ENCODE measurements at regions not wholly inside any gene's neighbourhood (a gene's known extent, or its start where the extent isn't known, plus 50 kb on each side); places are given as distances from the start of the nearest gene placed in this dataset.

DNA sequence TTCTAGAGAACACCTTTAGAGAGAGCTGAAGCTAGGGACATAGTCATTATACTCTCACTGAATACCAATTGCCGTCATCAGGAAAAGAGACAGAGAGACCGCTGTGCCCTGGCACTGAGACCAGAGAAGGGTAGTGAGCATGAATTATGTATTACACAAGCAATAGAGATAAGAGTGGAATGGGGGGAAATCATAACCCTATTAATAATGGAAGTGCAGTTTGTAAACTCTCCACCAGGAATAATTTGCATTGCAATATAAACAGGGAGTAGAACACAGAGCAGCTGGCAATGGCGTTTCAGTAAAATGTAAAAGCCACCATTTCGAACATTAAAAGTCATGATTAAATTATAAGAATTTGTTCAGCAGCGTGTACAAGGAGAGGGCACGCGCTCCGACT lies 244.5 kb downstream of the MAFB start:
- H3K27ac ChIP-seq = no peak overlapping the region
- H3K9me3 ChIP-seq (ENCODE audit: low read depth) = no peaks in the 10 kb centered on the region
- no peaks in the 10 kb centered on the region for H3K36me3 ChIP-seq (replicated peaks; ENCODE audit: insufficient read depth, low read depth)
- no peaks in the 10 kb centered on the region for H4K20me1 ChIP-seq (ENCODE audit: insufficient read depth, poor library complexity, severe bottlenecking)
- H3K9me2 ChIP-seq (replicated peaks; ENCODE audit: insufficient read depth) = no peaks in the 10 kb centered on the region
- H3K4me1 ChIP-seq (ENCODE audit: insufficient read depth) = no peaks in the 10 kb centered on the region
- H2AFZ ChIP-seq = no peak overlapping the region
- 94% methylated on average over 8 of the region's 8 CpGs for WGBS (ENCODE audit: low lambda C conversion rate, missing lambda C conversion rate)
- H3K4me3 ChIP-seq = no peak overlapping the region
- H3K4me2 ChIP-seq = no peak overlapping the region
- H3K79me2 ChIP-seq = no peaks in the 10 kb centered on the region
- TF ChIP-seq EZH2phosphoT487 (IDR thresholded peaks at IDR 0.05; ENCODE audit: low read depth, severe bottlenecking, unreplicated experiment) = no peak
- TF ChIP-seq, protein P1, sequence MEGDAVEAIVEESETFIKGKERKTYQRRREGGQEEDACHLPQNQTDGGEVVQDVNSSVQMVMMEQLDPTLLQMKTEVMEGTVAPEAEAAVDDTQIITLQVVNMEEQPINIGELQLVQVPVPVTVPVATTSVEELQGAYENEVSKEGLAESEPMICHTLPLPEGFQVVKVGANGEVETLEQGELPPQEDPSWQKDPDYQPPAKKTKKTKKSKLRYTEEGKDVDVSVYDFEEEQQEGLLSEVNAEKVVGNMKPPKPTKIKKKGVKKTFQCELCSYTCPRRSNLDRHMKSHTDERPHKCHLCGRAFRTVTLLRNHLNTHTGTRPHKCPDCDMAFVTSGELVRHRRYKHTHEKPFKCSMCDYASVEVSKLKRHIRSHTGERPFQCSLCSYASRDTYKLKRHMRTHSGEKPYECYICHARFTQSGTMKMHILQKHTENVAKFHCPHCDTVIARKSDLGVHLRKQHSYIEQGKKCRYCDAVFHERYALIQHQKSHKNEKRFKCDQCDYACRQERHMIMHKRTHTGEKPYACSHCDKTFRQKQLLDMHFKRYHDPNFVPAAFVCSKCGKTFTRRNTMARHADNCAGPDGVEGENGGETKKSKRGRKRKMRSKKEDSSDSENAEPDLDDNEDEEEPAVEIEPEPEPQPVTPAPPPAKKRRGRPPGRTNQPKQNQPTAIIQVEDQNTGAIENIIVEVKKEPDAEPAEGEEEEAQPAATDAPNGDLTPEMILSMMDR (IDR thresholded peaks at IDR 0.05; ENCODE audit: poor library complexity) = no peak
- TF ChIP-seq EZH2 (IDR thresholded peaks at IDR 0.05; ENCODE audit: borderline replicate concordance) = no peak
- no peaks in the 10 kb centered on the region for H3K27me3 ChIP-seq
- no peak for DNase-seq (ENCODE audit: low spot score)

DNA sequence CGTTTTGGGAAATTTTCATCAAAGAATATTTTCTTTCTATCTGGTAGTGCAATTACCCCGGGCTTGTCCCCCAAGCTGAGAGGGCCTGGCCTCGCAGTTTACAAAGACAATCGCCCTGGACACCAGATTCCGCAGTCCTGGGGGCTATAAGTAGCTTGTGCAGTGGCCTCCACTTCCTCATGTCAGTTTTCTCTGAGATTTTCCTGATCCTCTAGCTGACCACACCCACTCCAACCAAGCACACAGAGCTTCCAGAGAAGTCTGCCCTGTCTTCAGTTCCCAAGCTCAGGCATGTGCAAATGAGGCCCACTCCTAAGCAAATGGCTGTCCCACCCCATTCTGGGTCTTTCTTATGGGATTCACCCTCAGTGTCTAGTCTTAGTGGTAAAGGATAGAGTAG lies 245.3 kb downstream of the MAFB start:
- no peak for DNase-seq (ENCODE audit: low spot score)
- Histone ChIP-seq H4K20me1 (ENCODE audit: insufficient read depth, poor library complexity, severe bottlenecking) (no peaks in the 10 kb centered on the region), H2AFZ (no peak overlapping the region), H3K36me3 (replicated peaks; ENCODE audit: insufficient read depth, low read depth) (no peaks in the 10 kb centered on the region), H3K27ac (no peak overlapping the region), H3K4me2 (no peak overlapping the region), H3K9me3 (ENCODE audit: low read depth) (no peaks in the 10 kb centered on the region), H3K9me2 (replicated peaks; ENCODE audit: insufficient read depth) (no peaks in the 10 kb centered on the region), H3K79me2 (no peaks in the 10 kb centered on the region), H3K4me3 (no peak overlapping the region), H3K27me3 (no peaks in the 10 kb centered on the region), H3K4me1 (ENCODE audit: insufficient read depth) (no peaks in the 10 kb centered on the region)
- TF ChIP-seq EZH2 (IDR thresholded peaks at IDR 0.05; ENCODE audit: borderline replicate concordance) (no peak), EZH2phosphoT487 (IDR thresholded peaks at IDR 0.05; ENCODE audit: low read depth, severe bottlenecking, unreplicated experiment) (no peak)
- TF ChIP-seq, protein P1 (IDR thresholded peaks at IDR 0.05; ENCODE audit: poor library complexity) = no peak
- WGBS (ENCODE audit: low lambda C conversion rate, missing lambda C conversion rate) = 57% methylated on average over 5 of the region's 5 CpGs

DNA sequence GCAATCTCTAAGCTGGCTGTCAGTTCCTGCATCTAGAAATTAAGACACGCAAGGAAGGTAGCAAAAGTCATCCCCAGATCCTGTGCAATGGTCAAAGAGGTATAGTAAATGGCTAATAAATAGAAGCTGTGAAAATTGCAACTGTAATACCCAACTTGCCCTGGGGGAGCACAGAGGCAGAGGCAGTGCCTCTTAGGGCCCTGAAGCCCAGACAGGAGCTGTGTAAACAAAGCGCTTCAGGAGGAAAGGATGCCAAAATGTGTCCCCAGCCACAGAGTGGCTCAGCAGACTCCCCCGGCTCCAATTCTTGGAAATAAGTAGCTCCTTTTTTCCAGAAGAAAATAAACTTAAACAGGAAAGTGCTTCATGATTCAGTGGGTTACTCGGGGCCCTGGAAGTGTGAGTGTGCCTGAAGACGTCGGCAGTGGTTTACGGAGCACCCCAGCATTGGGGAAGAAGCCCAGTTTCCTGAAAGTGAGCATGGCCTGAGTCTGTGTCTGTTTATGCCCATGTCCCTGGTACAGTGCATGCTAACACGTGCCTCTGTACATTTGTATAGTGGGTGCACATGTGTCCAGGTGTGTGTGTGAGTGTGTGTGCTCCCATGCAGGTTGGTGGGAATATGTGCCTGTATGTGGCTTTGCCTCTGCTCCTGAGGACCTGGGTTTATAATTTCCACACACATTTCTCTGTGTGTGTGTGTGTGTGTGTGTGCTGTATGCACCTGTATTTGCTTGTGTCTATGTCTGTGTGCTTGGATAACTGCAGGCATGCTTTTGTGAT lies 246.7 kb downstream of the MAFB start:
- Histone ChIP-seq H4K20me1 (ENCODE audit: insufficient read depth, poor library complexity, severe bottlenecking) (no peaks in the 10 kb centered on the region), H3K4me3 (no peak overlapping the region), H3K4me2 (no peak overlapping the region), H3K27ac (no peak overlapping the region), H3K9me2 (replicated peaks; ENCODE audit: insufficient read depth) (no peaks in the 10 kb centered on the region), H3K27me3 (no peaks in the 10 kb centered on the region), H3K36me3 (replicated peaks; ENCODE audit: insufficient read depth, low read depth) (no peaks in the 10 kb centered on the region), H3K4me1 (ENCODE audit: insufficient read depth) (no peaks in the 10 kb centered on the region), H2AFZ (no peak overlapping the region), H3K79me2 (no peaks in the 10 kb centered on the region), H3K9me3 (ENCODE audit: low read depth) (no peaks in the 10 kb centered on the region)
- no peak for TF ChIP-seq EZH2 (IDR thresholded peaks at IDR 0.05; ENCODE audit: borderline replicate concordance)
- TF ChIP-seq, protein P1 (IDR thresholded peaks at IDR 0.05; ENCODE audit: poor library complexity) = peak; percentile 24
- no peak for DNase-seq (ENCODE audit: low spot score)
- 66% methylated on average over 8 of the region's 8 CpGs for WGBS (ENCODE audit: low lambda C conversion rate, missing lambda C conversion rate)
